ENCODE measurements at regions not wholly inside any gene's neighbourhood (a gene's known extent, or its start where the extent isn't known, plus 50 kb on each side); places are given as distances from the start of the nearest gene placed in this dataset.

DNA sequence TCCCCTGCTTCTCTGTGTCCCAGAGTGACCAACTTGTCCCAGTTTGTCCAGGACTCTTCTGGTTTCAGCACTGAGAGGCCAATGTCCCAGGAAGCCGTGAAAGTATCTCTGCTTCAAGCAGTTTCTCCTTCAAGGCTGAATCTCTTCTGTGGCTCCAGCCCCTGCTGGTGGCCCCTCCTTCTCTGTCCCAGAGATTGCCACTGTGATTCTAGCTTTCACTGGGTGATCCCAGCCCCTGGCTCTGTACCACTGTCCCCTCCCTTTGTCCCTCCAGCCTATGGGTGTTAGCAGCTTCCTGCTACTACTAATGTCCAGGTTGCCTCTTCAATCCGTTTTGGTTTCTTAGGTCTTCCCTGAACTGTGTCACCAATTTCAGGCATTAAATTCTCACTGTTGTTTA is 70.5 kb downstream of the SOX3 start:
- H3K9me3 Mint-ChIP-seq, result no peaks in the 10 kb centered on the region
- H3K27me3 Mint-ChIP-seq (ENCODE audit: insufficient read depth), result peaks cover 93% of the 10 kb centered on the region
- Histone ChIP-seq H3K9ac (ENCODE audit: extremely low read depth, low read length, poor library complexity, severe bottlenecking) (no peak overlapping the region), H3K9me3 (ENCODE audit: control insufficient read depth, low read length) (no peaks in the 10 kb centered on the region), H3K36me3 (ENCODE audit: control insufficient read depth, insufficient read depth, low read length) (no peaks in the 10 kb centered on the region), H3K4me1 (ENCODE audit: control insufficient read depth, insufficient read depth, low read length) (no peaks in the 10 kb centered on the region), H3K27ac (ENCODE audit: low read depth, low read length) (no peak overlapping the region), H3K27me3 (ENCODE audit: control insufficient read depth, insufficient read depth, low read length, poor library complexity, severe bottlenecking) (no peaks in the 10 kb centered on the region), H3K4me3 (ENCODE audit: low read length) (no peak overlapping the region)
- H3K4me3 Mint-ChIP-seq, result no peak overlapping the region
- 79% methylated on average over 2 of the region's 2 CpGs; no CpG with 5 or more reads in 1 of the 2 experiments for WGBS, 2 experiments (ENCODE audit: insufficient coverage in 1 of 2, insufficient read length in 1 of 2)
- TF ChIP-seq, protein P1, sequence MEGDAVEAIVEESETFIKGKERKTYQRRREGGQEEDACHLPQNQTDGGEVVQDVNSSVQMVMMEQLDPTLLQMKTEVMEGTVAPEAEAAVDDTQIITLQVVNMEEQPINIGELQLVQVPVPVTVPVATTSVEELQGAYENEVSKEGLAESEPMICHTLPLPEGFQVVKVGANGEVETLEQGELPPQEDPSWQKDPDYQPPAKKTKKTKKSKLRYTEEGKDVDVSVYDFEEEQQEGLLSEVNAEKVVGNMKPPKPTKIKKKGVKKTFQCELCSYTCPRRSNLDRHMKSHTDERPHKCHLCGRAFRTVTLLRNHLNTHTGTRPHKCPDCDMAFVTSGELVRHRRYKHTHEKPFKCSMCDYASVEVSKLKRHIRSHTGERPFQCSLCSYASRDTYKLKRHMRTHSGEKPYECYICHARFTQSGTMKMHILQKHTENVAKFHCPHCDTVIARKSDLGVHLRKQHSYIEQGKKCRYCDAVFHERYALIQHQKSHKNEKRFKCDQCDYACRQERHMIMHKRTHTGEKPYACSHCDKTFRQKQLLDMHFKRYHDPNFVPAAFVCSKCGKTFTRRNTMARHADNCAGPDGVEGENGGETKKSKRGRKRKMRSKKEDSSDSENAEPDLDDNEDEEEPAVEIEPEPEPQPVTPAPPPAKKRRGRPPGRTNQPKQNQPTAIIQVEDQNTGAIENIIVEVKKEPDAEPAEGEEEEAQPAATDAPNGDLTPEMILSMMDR (conservative IDR thresholded peaks at IDR 0.05), result no peak
- DNase-seq, result peak; percentile 54
- H3K4me1 Mint-ChIP-seq, result peaks cover 4% of the 10 kb centered on the region
- no peak overlapping the region for H3K27ac Mint-ChIP-seq
- no peaks in the 10 kb centered on the region for H3K36me3 Mint-ChIP-seq (ENCODE audit: low read depth)

DNA sequence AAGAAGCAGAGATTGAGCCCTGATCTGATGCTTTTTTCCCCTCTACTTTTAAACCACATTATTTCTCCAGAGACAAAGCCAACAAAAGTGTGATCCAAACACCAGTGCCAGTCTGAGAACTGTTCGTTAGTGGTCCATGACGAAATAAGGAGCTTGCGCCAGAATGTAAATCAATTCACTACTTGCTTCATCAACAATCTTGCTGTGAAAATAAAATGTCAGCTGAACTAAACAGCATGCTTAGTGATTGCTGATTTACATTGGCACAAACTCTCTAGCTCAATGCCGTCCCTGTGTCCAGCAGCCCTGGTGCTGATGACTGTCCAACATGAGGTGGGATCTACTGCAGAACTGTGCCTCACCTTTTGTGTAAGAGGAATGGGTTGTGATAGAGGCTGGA is 71.3 kb downstream of the SOX3 start:
- peaks cover 89% of the 10 kb centered on the region for H3K27me3 Mint-ChIP-seq (ENCODE audit: insufficient read depth)
- H3K9ac ChIP-seq (ENCODE audit: extremely low read depth, low read length, poor library complexity, severe bottlenecking), result no peak overlapping the region
- DNase-seq, result no peak
- no peaks in the 10 kb centered on the region for H3K4me1 ChIP-seq (ENCODE audit: control insufficient read depth, insufficient read depth, low read length)
- H3K4me3 Mint-ChIP-seq, result no peak overlapping the region
- H3K27me3 ChIP-seq (ENCODE audit: control insufficient read depth, insufficient read depth, low read length, poor library complexity, severe bottlenecking), result no peaks in the 10 kb centered on the region
- no peak overlapping the region for H3K4me3 ChIP-seq (ENCODE audit: low read length)
- no peaks in the 10 kb centered on the region for H3K36me3 Mint-ChIP-seq (ENCODE audit: low read depth)
- TF ChIP-seq, protein P1 (conservative IDR thresholded peaks at IDR 0.05), result no peak
- H3K27ac ChIP-seq (ENCODE audit: low read depth, low read length), result no peak overlapping the region
- H3K4me1 Mint-ChIP-seq, result peaks cover 4% of the 10 kb centered on the region
- no peaks in the 10 kb centered on the region for H3K9me3 Mint-ChIP-seq
- no peaks in the 10 kb centered on the region for H3K9me3 ChIP-seq (ENCODE audit: control insufficient read depth, low read length)
- 86% methylated on average over 4 of the region's 4 CpGs; no CpG with 5 or more reads in 1 of the 2 experiments for WGBS, 2 experiments (ENCODE audit: insufficient coverage in 1 of 2, insufficient read length in 1 of 2)
- no peak overlapping the region for H3K27ac Mint-ChIP-seq
- H3K36me3 ChIP-seq (ENCODE audit: control insufficient read depth, insufficient read depth, low read length), result no peaks in the 10 kb centered on the region

DNA sequence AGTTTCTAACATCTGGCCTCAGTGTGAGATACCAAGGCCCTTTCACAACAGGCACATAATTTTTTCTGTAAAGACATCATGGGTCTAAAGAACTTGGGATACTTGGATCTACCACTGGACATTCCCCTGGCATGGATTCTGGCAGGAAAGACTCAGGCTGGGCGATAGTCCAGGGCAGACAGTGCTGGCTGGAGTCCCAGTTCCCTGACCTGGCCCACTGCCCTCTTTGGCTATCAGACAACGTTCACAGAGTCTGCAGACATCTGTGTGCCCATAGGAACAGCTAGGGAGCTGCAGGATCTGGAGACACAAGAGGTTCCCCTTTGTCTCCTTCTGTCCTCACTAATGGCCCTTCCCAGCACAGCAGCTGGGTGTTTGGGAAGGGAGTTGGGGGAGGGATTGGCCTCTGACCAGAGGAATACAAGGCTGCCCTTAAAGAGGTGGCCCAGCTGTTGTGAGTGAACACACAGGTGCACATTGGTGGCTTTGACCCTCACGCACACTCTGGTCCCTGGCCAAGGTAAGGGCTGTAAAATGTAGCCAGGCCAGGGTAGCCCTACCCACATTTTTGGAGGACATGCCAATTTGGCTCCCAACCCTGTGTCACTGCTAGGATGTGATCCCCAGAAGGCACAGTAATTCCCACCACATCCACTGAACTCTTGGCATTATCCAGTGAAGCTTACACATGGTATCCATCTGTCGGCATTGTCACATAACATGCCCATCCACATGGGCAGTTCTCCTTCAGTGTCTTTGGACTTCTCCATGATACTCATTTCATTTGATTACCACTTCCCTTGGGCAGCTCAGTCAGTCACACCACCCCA is 72.3 kb downstream of the SOX3 start:
- H3K27ac Mint-ChIP-seq, result no peak overlapping the region

More for the DNA sequence above, 72.3 kb downstream of the SOX3 start:
- Histone ChIP-seq H3K36me3 (ENCODE audit: control insufficient read depth, insufficient read depth, low read length) (no peaks in the 10 kb centered on the region), H3K27me3 (ENCODE audit: control insufficient read depth, insufficient read depth, low read length, poor library complexity, severe bottlenecking) (no peaks in the 10 kb centered on the region), H3K4me3 (ENCODE audit: low read length) (no peak overlapping the region), H3K4me1 (ENCODE audit: control insufficient read depth, insufficient read depth, low read length) (no peaks in the 10 kb centered on the region), H3K9me3 (ENCODE audit: control insufficient read depth, low read length) (no peaks in the 10 kb centered on the region), H3K9ac (ENCODE audit: extremely low read depth, low read length, poor library complexity, severe bottlenecking) (no peak overlapping the region), H3K27ac (ENCODE audit: low read depth, low read length) (no peak overlapping the region)
- Mint-ChIP-seq H3K4me3 (no peak overlapping the region), H3K27me3 (ENCODE audit: insufficient read depth) (peaks cover 79% of the 10 kb centered on the region), H3K4me1 (peaks cover 4% of the 10 kb centered on the region), H3K9me3 (no peaks in the 10 kb centered on the region), H3K36me3 (ENCODE audit: low read depth) (no peaks in the 10 kb centered on the region)
- TF ChIP-seq, protein P1 (conservative IDR thresholded peaks at IDR 0.05), result no peak
- WGBS, 2 experiments (ENCODE audit: insufficient coverage in 1 of 2, insufficient read length in 1 of 2), result 83 to 87% methylated on average over 1 to 4 of the region's 4 CpGs
- DNase-seq, result no peak

All from endodermal cell (in vitro differentiated cells).